Ovary (tissue), 1 donor: ENCODE measurements at regions not wholly inside any gene's neighbourhood (a gene's known extent, or its start where the extent isn't known, plus 50 kb on each side); places are given as distances from the start of the nearest gene placed in this dataset.

Experiments used
- EP300 ChIP-seq: sonication (generic); formaldehyde crosslinking; IDR thresholded peaks from one replicate; pipeline ENCODE4 v1.6.1; 2017; ENCODE audit warnings: antibody characterized with exemption
- POLR2A ChIP-seq: fragments of 450-650 bp; IDR thresholded peaks from one replicate; pipeline ENCODE4 v1.6.1; 2017; ENCODE audit warnings: antibody characterized with exemption, mild to moderate bottlenecking, moderate library complexity

DNA sequence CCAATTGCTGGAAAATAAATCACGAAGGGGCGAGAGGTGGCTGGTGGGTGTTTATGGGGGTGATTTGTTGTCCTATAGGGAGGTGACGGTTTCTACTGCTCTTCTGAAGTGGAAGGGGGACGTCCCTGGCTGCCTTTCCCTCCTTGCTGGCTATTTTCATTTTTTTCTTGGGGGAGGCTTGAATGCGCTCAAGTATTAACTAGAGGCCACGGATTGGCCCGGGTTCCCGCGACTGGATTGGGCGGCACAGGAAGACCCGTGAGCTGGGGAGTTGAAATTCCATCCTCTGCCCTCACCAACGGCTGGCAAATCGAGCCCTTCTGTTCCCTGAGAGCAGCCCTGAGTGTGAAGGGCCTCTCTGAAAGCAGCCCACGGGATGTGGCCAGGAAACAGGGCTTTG is 176.5 kb upstream of the SPRED2 start:
- TF ChIP-seq EP300: no peak
- no peak for TF ChIP-seq POLR2A
